ENCODE measurements at regions not wholly inside any gene's neighbourhood (a gene's known extent, or its start where the extent isn't known, plus 50 kb on each side); places are given as distances from the start of the nearest gene placed in this dataset.
"Not testable (repeated sequence)": the region's sequence is repeated elsewhere in the genome, so short reads cannot be mapped to it uniquely, and the experiment has no call there.

GRCh38 chr17:77087650-77088454 is 52.9 kb upstream of the SEC14L1 start:
- no peak for DNase-seq

- DNase-seq = peak; percentile 79
These were observed 52.2 kb upstream of the SEC14L1 start for GRCh38 chr17:77088455-77089123.

GRCh38 chr17:77089124-77089490 is 51.7 kb upstream of the SEC14L1 start:
- no peak for DNase-seq

- DNase-seq = not testable (repeated sequence)
These were observed 50.8 kb upstream of the SEC14L1 start for GRCh38 chr17:77089949-77090348.

- no peak for DNase-seq
These were observed 50.3 kb upstream of the SEC14L1 start for GRCh38 chr17:77090476-77090875.

All from effector CD4-positive, alpha-beta T cell (primary cell).